ENCODE measurements at regions not wholly inside any gene's neighbourhood (a gene's known extent, or its start where the extent isn't known, plus 50 kb on each side); places are given as distances from the start of the nearest gene placed in this dataset.

DNA sequence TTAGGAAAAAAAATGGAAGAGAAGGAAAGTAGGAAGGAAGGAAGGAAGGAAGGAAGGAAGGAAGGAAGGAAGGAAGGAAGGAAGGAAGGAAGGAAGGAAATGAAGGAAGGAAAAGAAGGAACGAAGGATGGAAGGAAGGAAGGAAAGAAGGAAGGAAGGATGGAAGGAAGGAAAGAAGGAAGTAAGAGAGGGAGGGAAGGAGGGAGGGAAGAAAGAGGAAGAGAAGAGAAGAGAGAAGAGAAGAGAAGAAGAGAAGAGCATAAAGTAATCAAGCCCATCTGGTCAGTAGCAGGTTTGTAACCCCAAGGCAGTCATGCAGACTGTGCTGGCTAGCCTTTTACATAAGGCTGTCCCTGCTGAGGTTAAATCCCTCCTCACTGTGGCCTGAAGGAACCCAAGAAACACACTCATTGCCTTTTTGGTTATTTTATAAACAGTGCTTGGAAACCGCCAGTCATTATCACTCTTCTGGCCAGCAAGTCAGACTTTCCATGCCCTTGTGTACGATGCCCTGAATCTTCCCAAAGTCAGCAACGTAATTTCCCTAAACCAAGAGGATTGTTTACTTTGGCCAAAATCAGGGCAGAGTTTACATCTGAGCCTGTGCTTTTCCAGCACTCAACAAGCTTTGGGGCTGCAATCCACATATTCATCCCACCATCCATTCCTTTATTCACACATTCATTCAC lies 409.6 kb upstream of the MAF start:
- no peaks in the 10 kb centered on the region for H3K9me3 ChIP-seq
- no peaks in the 10 kb centered on the region for H3K27me3 ChIP-seq
- intact Hi-C loops (cut with DNase I; ENCODE audit: low total_unique reads) = no loop called here
- DNase-seq = no peak
- H3K4me3 ChIP-seq = no peak overlapping the region
- H3K36me3 ChIP-seq = no peaks in the 10 kb centered on the region
- H3K27ac ChIP-seq = no peak overlapping the region
- peaks cover 0 to 9% (median 0%) of the 10 kb centered on the region in 4 donors for H3K4me1 ChIP-seq
- TF ChIP-seq, protein P1, sequence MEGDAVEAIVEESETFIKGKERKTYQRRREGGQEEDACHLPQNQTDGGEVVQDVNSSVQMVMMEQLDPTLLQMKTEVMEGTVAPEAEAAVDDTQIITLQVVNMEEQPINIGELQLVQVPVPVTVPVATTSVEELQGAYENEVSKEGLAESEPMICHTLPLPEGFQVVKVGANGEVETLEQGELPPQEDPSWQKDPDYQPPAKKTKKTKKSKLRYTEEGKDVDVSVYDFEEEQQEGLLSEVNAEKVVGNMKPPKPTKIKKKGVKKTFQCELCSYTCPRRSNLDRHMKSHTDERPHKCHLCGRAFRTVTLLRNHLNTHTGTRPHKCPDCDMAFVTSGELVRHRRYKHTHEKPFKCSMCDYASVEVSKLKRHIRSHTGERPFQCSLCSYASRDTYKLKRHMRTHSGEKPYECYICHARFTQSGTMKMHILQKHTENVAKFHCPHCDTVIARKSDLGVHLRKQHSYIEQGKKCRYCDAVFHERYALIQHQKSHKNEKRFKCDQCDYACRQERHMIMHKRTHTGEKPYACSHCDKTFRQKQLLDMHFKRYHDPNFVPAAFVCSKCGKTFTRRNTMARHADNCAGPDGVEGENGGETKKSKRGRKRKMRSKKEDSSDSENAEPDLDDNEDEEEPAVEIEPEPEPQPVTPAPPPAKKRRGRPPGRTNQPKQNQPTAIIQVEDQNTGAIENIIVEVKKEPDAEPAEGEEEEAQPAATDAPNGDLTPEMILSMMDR (IDR thresholded peaks at IDR 0.05) = no peak

DNA sequence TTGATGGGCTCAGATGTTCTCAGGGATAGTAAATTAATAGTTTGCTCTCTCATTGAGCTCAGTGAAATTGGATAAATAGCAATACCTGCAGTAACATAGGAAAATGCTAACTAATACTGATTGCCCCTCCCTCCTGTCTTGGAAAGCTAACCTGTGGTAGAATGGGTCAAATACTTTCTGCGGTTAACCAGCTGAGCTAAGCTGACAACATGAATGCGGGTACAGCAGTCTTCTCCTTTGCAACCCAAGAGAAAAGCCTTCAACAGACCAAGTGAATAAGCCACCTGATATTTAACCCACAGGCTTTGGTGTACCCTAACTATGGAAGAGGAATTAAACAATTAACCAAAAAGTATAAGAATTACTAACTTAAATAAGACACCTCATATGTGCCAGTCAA lies 408.3 kb upstream of the MAF start:
- TF ChIP-seq, protein P1 (IDR thresholded peaks at IDR 0.05) = no peak
- Histone ChIP-seq H3K36me3 (no peaks in the 10 kb centered on the region), H3K4me1 (peaks cover 0 to 9% (median 0%) of the 10 kb centered on the region in 4 donors), H3K4me3 (no peak overlapping the region), H3K9me3 (no peaks in the 10 kb centered on the region), H3K27ac (no peak overlapping the region), H3K27me3 (no peaks in the 10 kb centered on the region)
- intact Hi-C loops (cut with DNase I; ENCODE audit: low total_unique reads) = no loop called here
- no peak for DNase-seq

DNA sequence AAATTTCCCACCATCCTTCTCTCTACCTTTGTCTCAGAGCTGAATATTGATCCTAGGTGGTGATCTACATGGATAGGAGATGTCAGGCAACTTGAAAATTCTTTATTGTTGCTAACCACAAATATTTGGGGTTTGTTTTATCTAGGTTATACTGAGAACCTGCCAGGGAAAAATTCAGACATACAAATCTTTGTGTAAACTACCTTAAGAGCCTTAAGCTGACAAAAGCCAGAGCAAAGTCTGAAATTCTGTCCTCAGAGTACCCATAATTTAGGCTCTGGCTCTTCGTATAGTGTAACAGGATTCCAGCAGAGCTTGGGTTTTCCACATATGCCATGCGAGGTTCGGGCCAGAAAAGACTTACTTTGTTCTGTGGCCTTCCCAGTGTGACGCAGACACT lies 406.7 kb upstream of the MAF start:
- no peak for DNase-seq
- Histone ChIP-seq H3K27ac (no peak overlapping the region), H3K4me3 (no peak overlapping the region), H3K36me3 (no peaks in the 10 kb centered on the region), H3K9me3 (no peaks in the 10 kb centered on the region), H3K27me3 (no peaks in the 10 kb centered on the region), H3K4me1 (peaks cover 0 to 9% (median 0%) of the 10 kb centered on the region in 4 donors)
- intact Hi-C loops (cut with DNase I; ENCODE audit: low total_unique reads) = no loop called here
- TF ChIP-seq, protein P1 (IDR thresholded peaks at IDR 0.05) = no peak

GRCh38 chr16:80006241-80007215 lies 406.0 kb upstream of the MAF start:
- TF ChIP-seq, protein P1 (IDR thresholded peaks at IDR 0.05) = no peak
- no peak for DNase-seq
- no peaks in the 10 kb centered on the region for H3K27me3 ChIP-seq
- no peaks in the 10 kb centered on the region for H3K9me3 ChIP-seq
- peaks cover 0 to 9% (median 0%) of the 10 kb centered on the region in 4 donors for H3K4me1 ChIP-seq
- H3K27ac ChIP-seq = no peak overlapping the region
- H3K4me3 ChIP-seq = no peak overlapping the region
- intact Hi-C loops (cut with DNase I; ENCODE audit: low total_unique reads) = no loop called here
- no peaks in the 10 kb centered on the region for H3K36me3 ChIP-seq

- Histone ChIP-seq H3K27ac (no peak overlapping the region), H3K27me3 (no peaks in the 10 kb centered on the region), H3K4me3 (no peak overlapping the region), H3K9me3 (no peaks in the 10 kb centered on the region), H3K36me3 (no peaks in the 10 kb centered on the region), H3K4me1 (no peaks in the 10 kb centered on the region)
- no peak for DNase-seq
- intact Hi-C loops (cut with DNase I; ENCODE audit: low total_unique reads) = no loop called here
- TF ChIP-seq, protein P1 (IDR thresholded peaks at IDR 0.05) = no peak
Observed at GRCh38 chr16:80004113-80004512, 403.6 kb upstream of the MAF start.
